Panc1 (cell line): ENCODE measurements at regions not wholly inside any gene's neighbourhood (a gene's known extent, or its start where the extent isn't known, plus 50 kb on each side); places are given as distances from the start of the nearest gene placed in this dataset.
"Not testable (repeated sequence)": the region's sequence is repeated elsewhere in the genome, so short reads cannot be mapped to it uniquely, and the experiment has no call there.

ENCODE experiments used
- ATAC-seq: fragments of 200-7000 bp; cut with Tn5 transposase; 2 replicates; pipeline ENCODE4 v1.9.1; 2020; ENCODE audit warnings: mild to moderate bottlenecking, moderate library complexity
- BruUV-seq: library from RNA; stranded (reverse); fragments of 400-500 nt; replicated peaks from 2 replicates; lab custom pipeline; 2021; lab: Mats Ljungman, UMichigan
- CTCF ChIA-PET: fragments of 300-600 bp; sonication (Branson Sonifier 250); formaldehyde crosslinking; loops from one replicate; lab custom pipeline; 2022; ENCODE audit warnings: antibody characterized with exemption; lab: Charles Lee
- POLR2A ChIA-PET: fragments of 300-600 bp; sonication (Branson Sonifier 250); formaldehyde crosslinking; loops from one replicate; lab custom pipeline; 2022; ENCODE audit warnings: antibody characterized with exemption; lab: Charles Lee
- DNase-seq: peaks from one replicate; pipeline ENCODE4 v3.0.0-alpha.2; 2010; ENCODE audit warnings: low read depth, low spot score
- H3K27ac ChIP-seq: 2 replicates; pipeline ENCODE4 v1.5.1; 2011; ENCODE audit warnings: mild to moderate bottlenecking, low read length, inconsistent platforms
- H3K27me3 ChIP-seq: fragments of 200-500 bp; sonication (Bioruptor generic); 2 replicates; pipeline ENCODE4 v1.6.0; 2014; ENCODE audit warnings: low read length, inconsistent platforms; ENCODE audit not compliant: control insufficient read depth, insufficient read depth
- H3K36me3 ChIP-seq: fragments of 200-500 bp; sonication (Bioruptor generic); 2 replicates; pipeline ENCODE4 v1.5.1; 2014; ENCODE audit warnings: inconsistent platforms, mild to moderate bottlenecking, low read length, moderate library complexity; ENCODE audit not compliant: control insufficient read depth, insufficient read depth
- H3K4me1 ChIP-seq: 2 replicates; pipeline ENCODE4 v1.5.1; 2011; ENCODE audit warnings: inconsistent platforms, mild to moderate bottlenecking, low read length, moderate library complexity; ENCODE audit not compliant: control insufficient read depth, insufficient read depth
- H3K4me3 ChIP-seq, 2 experiments: 2 replicates each; pipeline ENCODE4 v1.5.1; 2011 to 2012; ENCODE audit warnings: low read depth in 2 of 2, low read length in 2 of 2, mild to moderate bottlenecking in 2 of 2, inconsistent platforms in 1 of 2, moderate library complexity in 1 of 2
- H3K9me3 ChIP-seq: fragments of 200-500 bp; sonication (Bioruptor generic); 2 replicates; pipeline ENCODE4 v1.5.1; 2014; ENCODE audit warnings: low read depth, mild to moderate bottlenecking, inconsistent platforms, low read length, moderate library complexity; ENCODE audit not compliant: control insufficient read depth, insufficient read depth
- POLR2AphosphoS5 ChIP-seq: IDR thresholded peaks from 2 replicates; pipeline ENCODE4 v1.6.1; 2012; ENCODE audit warnings: mild to moderate bottlenecking, low read depth, low read length, moderate library complexity
- SIN3A ChIP-seq: IDR thresholded peaks from 2 replicates; pipeline ENCODE4 v1.6.1; 2012; ENCODE audit warnings: low read depth, mild to moderate bottlenecking, low read length, moderate library complexity, borderline replicate concordance; ENCODE audit not compliant: insufficient read depth
- TCF7L2 ChIP-seq: IDR thresholded peaks from 2 replicates; pipeline ENCODE4 v1.6.1; 2011; ENCODE audit warnings: mild to moderate bottlenecking, low read depth, low read length, inconsistent platforms
- in situ Hi-C: cut with HindIII; loops from 2 replicates; pipeline ENCODE4 v1.10.0; 2016; ENCODE audit warnings: low sequenced_read_pairs, low pct_unique_long_range_greater_than_20kb
- intact Hi-C: fragments of 100-400 bp; cut with micrococcal nuclease; formaldehyde crosslinking; loops from one replicate; pipeline ENCODE4 v1.10.0; 2022; ENCODE audit not compliant: unreplicated experiment
- TF ChIP-seq, protein P1 (sequence below): fragments of 450-650 bp; IDR thresholded peaks from 2 replicates; pipeline ENCODE4 v1.5.1; 2017; ENCODE audit warnings: mild to moderate bottlenecking
- TF ChIP-seq, protein P2 (sequence below), 2 experiments: IDR thresholded peaks; 2 replicates each; pipeline ENCODE4 v1.6.1; 2011 to 2012; ENCODE audit warnings: low read depth in 2 of 2, control low read depth in 1 of 2, low read length in 1 of 2, mild to moderate bottlenecking in 1 of 2, moderate library complexity in 1 of 2; ENCODE audit not compliant: insufficient read depth in 1 of 2

DNA sequence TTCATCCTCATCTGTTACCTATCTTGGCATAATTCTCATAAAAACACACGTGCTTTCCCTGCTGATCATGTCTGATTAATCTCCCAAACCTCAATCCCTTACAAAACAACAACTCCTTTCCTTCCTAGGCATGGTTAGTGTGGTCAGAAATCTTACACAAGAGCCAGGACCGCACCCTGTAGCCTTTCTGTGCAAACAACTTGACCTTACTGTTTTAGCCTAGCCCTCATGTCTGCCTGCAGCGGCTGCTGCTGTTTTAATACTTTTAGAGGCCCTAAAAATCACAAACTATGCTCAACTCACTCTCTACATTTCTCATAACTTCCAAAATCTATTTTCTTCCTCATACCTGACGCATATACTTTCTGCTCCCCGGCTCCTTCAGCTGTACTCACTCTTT is 103.6 kb upstream of the UST start:
- H3K9me3 ChIP-seq, H3K27me3 ChIP-seq, BruUV-seq, CTCF ChIA-PET, intact Hi-C loops, in situ Hi-C loops, POLR2A ChIA-PET, DNase-seq, H3K36me3 ChIP-seq, H3K27ac ChIP-seq, ATAC-seq, H3K4me3 ChIP-seq, H3K4me1 ChIP-seq: not testable (repeated sequence)

DNA sequence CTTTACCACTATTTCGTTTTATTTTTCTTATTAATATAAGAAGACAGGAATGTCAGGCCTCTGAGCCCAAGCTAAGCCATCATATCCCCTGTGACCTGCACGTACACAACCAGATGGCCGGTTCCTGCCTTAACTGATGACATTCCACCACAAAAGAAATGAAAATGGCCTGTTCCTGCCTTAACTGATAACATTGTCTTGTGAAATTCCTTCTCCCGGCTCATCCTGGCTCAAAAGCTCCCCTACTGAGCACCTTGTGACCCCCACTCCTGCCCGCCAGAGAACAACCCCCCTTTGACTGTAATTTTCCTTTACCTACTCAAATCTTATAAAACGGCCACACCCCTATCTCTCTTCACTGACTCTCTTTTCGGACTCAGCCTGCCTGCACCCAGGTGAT is 101.8 kb upstream of the UST start:
- H3K4me3 ChIP-seq, BruUV-seq, H3K27ac ChIP-seq, ATAC-seq, POLR2A ChIA-PET, DNase-seq, H3K4me1 ChIP-seq, intact Hi-C loops, H3K36me3 ChIP-seq, CTCF ChIA-PET, H3K9me3 ChIP-seq, in situ Hi-C loops, H3K27me3 ChIP-seq: not testable (repeated sequence)

DNA sequence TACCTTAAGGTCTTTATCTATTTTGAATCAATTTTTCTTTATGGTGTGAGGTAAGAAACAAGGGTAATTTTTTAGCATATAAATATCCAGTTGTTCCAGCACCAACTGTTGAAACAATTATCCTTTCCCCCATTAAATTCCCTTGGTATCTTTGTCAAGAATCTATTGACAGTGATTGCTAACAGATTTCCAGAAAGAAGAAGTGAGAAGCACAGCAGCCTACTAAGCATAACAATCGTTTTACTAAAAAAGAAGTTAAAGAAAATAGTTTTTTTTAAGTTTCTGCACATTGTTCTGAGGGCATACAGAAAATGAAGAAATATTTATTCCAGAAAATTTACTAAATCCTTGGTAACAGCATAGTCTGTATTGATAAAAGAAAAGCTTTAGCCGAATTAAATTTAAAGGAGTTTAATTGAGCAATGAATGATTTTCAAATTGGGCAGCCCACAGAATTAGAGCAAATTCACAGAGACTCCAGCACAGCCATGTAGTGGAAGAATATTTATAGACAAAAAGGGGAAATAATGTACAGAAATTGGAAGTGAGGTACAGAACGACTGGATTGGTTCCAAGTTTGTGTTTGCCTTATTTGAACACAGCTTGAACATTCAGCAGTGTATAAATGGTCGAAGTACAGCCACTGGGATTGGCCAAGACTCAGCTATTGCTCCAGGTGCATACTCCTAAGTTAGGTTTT is 97.9 kb upstream of the UST start:
- CTCF ChIA-PET, result no interaction called here
- H3K36me3 ChIP-seq, result no peaks in the 10 kb centered on the region
- in situ Hi-C loops, result no loop called here
- no peak for TF ChIP-seq SIN3A
- H3K27ac ChIP-seq, result no peak overlapping the region
- ATAC-seq (no peak), DNase-seq (no peak)
- BruUV-seq, result no TSS peak
- no peaks in the 10 kb centered on the region for H3K4me1 ChIP-seq
- intact Hi-C loops, result loop anchor here (1.0 kb wide), 1 partner anchor 47 kb away; no protein-coding TSS in a partner anchor
- H3K4me3 ChIP-seq, result no peak overlapping the region
- H3K27me3 ChIP-seq, result no peaks in the 10 kb centered on the region
- peaks cover 7% of the 10 kb centered on the region; the same call in 1 of the 2 replicates for H3K9me3 ChIP-seq
- POLR2A ChIA-PET, result no interaction called here

DNA sequence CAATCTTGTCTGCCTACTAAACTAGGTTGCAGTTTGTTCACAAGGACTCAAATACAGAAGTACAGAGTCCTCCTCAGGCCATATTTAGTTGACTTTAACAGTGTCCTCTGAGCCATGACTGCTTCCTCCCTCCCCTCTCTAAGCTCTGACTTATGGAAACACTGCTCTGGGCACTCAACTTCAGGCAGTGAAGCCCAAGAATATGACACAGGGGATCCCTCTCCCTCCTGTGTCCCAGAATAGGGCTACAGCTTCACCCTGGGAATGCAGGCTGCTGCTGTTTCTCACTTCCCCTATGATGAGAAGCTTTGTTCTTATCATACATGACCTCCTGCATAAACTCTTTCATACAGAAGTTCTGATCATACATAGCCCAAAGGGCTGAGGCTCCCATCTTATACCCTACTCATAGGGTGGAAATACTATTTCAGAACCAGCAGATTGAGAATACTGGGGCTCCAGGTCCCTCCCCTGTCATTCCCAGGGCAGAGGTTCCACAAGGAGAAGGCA is 97.3 kb upstream of the UST start:
- ChIA-PET CTCF (no interaction called here), POLR2A (no interaction called here)
- no peak for DNase-seq
- H3K27ac ChIP-seq, result no peak overlapping the region
- intact Hi-C loops, result loop anchor here (1.0 kb wide), 1 partner anchor 47 kb away; no protein-coding TSS in a partner anchor
- no TSS peak for BruUV-seq
- no peaks in the 10 kb centered on the region for H3K4me1 ChIP-seq
- TF ChIP-seq POLR2AphosphoS5, result no peak
- no peak for TF ChIP-seq TCF7L2
- TF ChIP-seq SIN3A, result no peak
- TF ChIP-seq, protein P1, sequence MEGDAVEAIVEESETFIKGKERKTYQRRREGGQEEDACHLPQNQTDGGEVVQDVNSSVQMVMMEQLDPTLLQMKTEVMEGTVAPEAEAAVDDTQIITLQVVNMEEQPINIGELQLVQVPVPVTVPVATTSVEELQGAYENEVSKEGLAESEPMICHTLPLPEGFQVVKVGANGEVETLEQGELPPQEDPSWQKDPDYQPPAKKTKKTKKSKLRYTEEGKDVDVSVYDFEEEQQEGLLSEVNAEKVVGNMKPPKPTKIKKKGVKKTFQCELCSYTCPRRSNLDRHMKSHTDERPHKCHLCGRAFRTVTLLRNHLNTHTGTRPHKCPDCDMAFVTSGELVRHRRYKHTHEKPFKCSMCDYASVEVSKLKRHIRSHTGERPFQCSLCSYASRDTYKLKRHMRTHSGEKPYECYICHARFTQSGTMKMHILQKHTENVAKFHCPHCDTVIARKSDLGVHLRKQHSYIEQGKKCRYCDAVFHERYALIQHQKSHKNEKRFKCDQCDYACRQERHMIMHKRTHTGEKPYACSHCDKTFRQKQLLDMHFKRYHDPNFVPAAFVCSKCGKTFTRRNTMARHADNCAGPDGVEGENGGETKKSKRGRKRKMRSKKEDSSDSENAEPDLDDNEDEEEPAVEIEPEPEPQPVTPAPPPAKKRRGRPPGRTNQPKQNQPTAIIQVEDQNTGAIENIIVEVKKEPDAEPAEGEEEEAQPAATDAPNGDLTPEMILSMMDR, result no peak
- TF ChIP-seq, protein P2, sequence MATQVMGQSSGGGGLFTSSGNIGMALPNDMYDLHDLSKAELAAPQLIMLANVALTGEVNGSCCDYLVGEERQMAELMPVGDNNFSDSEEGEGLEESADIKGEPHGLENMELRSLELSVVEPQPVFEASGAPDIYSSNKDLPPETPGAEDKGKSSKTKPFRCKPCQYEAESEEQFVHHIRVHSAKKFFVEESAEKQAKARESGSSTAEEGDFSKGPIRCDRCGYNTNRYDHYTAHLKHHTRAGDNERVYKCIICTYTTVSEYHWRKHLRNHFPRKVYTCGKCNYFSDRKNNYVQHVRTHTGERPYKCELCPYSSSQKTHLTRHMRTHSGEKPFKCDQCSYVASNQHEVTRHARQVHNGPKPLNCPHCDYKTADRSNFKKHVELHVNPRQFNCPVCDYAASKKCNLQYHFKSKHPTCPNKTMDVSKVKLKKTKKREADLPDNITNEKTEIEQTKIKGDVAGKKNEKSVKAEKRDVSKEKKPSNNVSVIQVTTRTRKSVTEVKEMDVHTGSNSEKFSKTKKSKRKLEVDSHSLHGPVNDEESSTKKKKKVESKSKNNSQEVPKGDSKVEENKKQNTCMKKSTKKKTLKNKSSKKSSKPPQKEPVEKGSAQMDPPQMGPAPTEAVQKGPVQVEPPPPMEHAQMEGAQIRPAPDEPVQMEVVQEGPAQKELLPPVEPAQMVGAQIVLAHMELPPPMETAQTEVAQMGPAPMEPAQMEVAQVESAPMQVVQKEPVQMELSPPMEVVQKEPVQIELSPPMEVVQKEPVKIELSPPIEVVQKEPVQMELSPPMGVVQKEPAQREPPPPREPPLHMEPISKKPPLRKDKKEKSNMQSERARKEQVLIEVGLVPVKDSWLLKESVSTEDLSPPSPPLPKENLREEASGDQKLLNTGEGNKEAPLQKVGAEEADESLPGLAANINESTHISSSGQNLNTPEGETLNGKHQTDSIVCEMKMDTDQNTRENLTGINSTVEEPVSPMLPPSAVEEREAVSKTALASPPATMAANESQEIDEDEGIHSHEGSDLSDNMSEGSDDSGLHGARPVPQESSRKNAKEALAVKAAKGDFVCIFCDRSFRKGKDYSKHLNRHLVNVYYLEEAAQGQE (IDR thresholded peaks at IDR 0.05; ENCODE audit: insufficient read depth in 1 of 2, low read depth in 2 of 2, low read length in 1 of 2), result no peak
- no peak overlapping the region for H3K4me3 ChIP-seq
- H3K9me3 ChIP-seq, result peaks cover 8% of the 10 kb centered on the region; the same call in 1 of the 2 replicates
- in situ Hi-C loops, result no loop called here
- H3K36me3 ChIP-seq, result no peaks in the 10 kb centered on the region
- ATAC-seq, result no peak
- no peaks in the 10 kb centered on the region for H3K27me3 ChIP-seq
